PFSK-1 (cell line): ENCODE measurements at regions not wholly inside any gene's neighbourhood (a gene's known extent, or its start where the extent isn't known, plus 50 kb on each side); places are given as distances from the start of the nearest gene placed in this dataset.

ENCODE experiments used
- POLR2AphosphoS5 ChIP-seq: IDR thresholded peaks from 2 replicates; pipeline ENCODE4 v1.6.1; 2012; ENCODE audit warnings: low read depth, mild to moderate bottlenecking, control low read depth, low read length, moderate library complexity
- SIN3A ChIP-seq: IDR thresholded peaks from 2 replicates; pipeline ENCODE4 v1.6.1; 2012; ENCODE audit warnings: mild to moderate bottlenecking, low read length, moderate library complexity, borderline replicate concordance; ENCODE audit not compliant: insufficient read depth
- TAF1 ChIP-seq: IDR thresholded peaks from 2 replicates; pipeline ENCODE4 v1.6.1; 2012; ENCODE audit warnings: low read length, control low read depth, borderline replicate concordance; ENCODE audit not compliant: insufficient read depth

- TF ChIP-seq POLR2AphosphoS5, result no peak
- no peak for TF ChIP-seq SIN3A
- no peak for TF ChIP-seq TAF1
Observed at GRCh38 chr2:176405477-176405876, 136.2 kb downstream of the MTX2 start.
